ENCODE measurements at regions not wholly inside any gene's neighbourhood (a gene's known extent, or its start where the extent isn't known, plus 50 kb on each side); places are given as distances from the start of the nearest gene placed in this dataset.

DNA sequence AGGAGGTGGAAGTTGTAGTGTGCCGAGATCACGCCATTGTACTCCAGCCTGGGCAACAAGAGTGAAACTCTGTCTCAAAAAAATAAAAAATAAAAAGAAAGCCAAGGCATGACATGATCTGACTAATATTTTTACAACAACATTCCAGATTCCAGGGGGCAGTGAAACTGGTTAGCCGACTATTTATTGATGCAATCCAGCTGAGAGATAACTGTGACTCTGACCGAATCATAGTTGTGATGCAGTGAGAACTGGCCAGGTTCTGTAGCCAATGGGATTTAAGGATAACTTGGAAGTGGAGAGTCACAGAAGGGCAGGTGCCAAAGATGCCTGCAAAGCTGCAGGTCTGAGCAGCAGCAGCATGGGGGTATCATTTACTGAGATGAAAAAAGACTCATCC lies 82.9 kb upstream of the TSHZ2 start (continued):
- TF ChIP-seq JUND (IDR thresholded peaks at IDR 0.05; ENCODE audit: low read length) (no peak), PHF8 (conservative IDR thresholded peaks at IDR 0.05; ENCODE audit: low read depth, low read length) (no peak), CHD1 (IDR thresholded peaks at IDR 0.05; ENCODE audit: low read depth, low read length) (no peak), RFX5 (IDR thresholded peaks at IDR 0.05; ENCODE audit: borderline replicate concordance, low read depth, low read length) (no peak), SRF (IDR thresholded peaks at IDR 0.05; ENCODE audit: low read depth, low read length) (no peak)
- TF ChIP-seq, protein P1, sequence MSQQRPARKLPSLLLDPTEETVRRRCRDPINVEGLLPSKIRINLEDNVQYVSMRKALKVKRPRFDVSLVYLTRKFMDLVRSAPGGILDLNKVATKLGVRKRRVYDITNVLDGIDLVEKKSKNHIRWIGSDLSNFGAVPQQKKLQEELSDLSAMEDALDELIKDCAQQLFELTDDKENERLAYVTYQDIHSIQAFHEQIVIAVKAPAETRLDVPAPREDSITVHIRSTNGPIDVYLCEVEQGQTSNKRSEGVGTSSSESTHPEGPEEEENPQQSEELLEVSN (IDR thresholded peaks at IDR 0.05), result no peak

Data from H1 (cell line).